Common myeloid progenitor, CD34-positive (primary cell): ENCODE measurements at regions not wholly inside any gene's neighbourhood (a gene's known extent, or its start where the extent isn't known, plus 50 kb on each side); places are given as distances from the start of the nearest gene placed in this dataset.

Experiments
- CTCF ChIA-PET: fragments of 350-600 bp; sonication (Branson Sonifier 250); formaldehyde crosslinking; loops from one replicate; lab custom pipeline; 2021; ENCODE audit warnings: antibody characterized with exemption; lab: Charles Lee
- POLR2A ChIA-PET: fragments of 350-600 bp; sonication (Branson Sonifier 250); formaldehyde crosslinking; loops from one replicate; lab custom pipeline; 2021; ENCODE audit warnings: antibody characterized with exemption; lab: Charles Lee
- DNase-seq, 3 donors: peaks; one replicate each; pipeline versions ENCODE4 v3.0.0 to v3.0.0-alpha.2; 2013
- H3K27ac ChIP-seq, 2 experiments: 1 replicate in 1 of 2; 2 replicates in 1 of 2; pipeline ENCODE4 v1.7.0; 2013; ENCODE audit warnings: inconsistent platforms in 2 of 2, low read length in 2 of 2, mild to moderate bottlenecking in 2 of 2, low read depth in 1 of 2, moderate library complexity in 1 of 2; ENCODE audit not compliant: severe bottlenecking in 2 of 2, insufficient read depth in 1 of 2, poor library complexity in 1 of 2
- H3K27me3 ChIP-seq, 5 experiments: replicated peaks in 2 of 5; 1 replicate in 3 of 5; 2 replicates in 2 of 5; pipeline versions ENCODE4 v1.6.1 to v1.7.0; 2013; ENCODE audit warnings: low read length in 4 of 5, mild to moderate bottlenecking in 2 of 5, moderate library complexity in 2 of 5, inconsistent platforms in 1 of 5; ENCODE audit not compliant: insufficient read depth in 5 of 5, control insufficient read depth in 4 of 5
- H3K36me3 ChIP-seq, 4 experiments: 1 replicate in 2 of 4; 2 replicates in 2 of 4; pipeline versions ENCODE4 v1.6.1 to v1.7.0; 2013; ENCODE audit warnings: low read length in 3 of 4, control low read depth in 1 of 4, mild to moderate bottlenecking in 1 of 4; ENCODE audit not compliant: control insufficient read depth in 4 of 4, insufficient read depth in 4 of 4
- H3K4me1 ChIP-seq, 4 experiments: 1 replicate in 3 of 4; 2 replicates in 1 of 4; pipeline versions ENCODE4 v1.6.1 to v1.7.1; 2013; ENCODE audit warnings: low read length in 3 of 4, mild to moderate bottlenecking in 3 of 4, control low read depth in 1 of 4, inconsistent platforms in 1 of 4, moderate library complexity in 1 of 4; ENCODE audit not compliant: control insufficient read depth in 4 of 4, insufficient read depth in 4 of 4; ENCODE audit errors: control extremely low read depth in 1 of 4
- H3K4me3 ChIP-seq, 7 experiments: 1 replicate in 4 of 7; 2 replicates in 3 of 7; pipeline versions ENCODE4 v1.5.1 to v1.7.0; 2013; ENCODE audit warnings: mild to moderate bottlenecking in 7 of 7, low read length in 6 of 7, moderate library complexity in 6 of 7, inconsistent platforms in 2 of 7, low read depth in 2 of 7, control low read depth in 1 of 7; ENCODE audit not compliant: insufficient read depth in 4 of 7, control insufficient read depth in 1 of 7; ENCODE audit errors: extremely low read depth in 1 of 7
- H3K9me3 ChIP-seq, 5 experiments: 1 replicate in 4 of 5; 2 replicates in 1 of 5; pipeline versions ENCODE4 v1.6.1 to v1.7.1; 2013; ENCODE audit warnings: low read length in 4 of 5, mild to moderate bottlenecking in 2 of 5, inconsistent platforms in 1 of 5, low read depth in 1 of 5, moderate library complexity in 1 of 5; ENCODE audit not compliant: control insufficient read depth in 4 of 5, insufficient read depth in 2 of 5; ENCODE audit errors: control extremely low read depth in 1 of 5
- WGBS: methylation state at CpG from one replicate; pipeline ENCODE4 v1.1.5; 2013; ENCODE audit not compliant: insufficient coverage; 5-methylcytosine and 5-hydroxymethylcytosine counted together

DNA sequence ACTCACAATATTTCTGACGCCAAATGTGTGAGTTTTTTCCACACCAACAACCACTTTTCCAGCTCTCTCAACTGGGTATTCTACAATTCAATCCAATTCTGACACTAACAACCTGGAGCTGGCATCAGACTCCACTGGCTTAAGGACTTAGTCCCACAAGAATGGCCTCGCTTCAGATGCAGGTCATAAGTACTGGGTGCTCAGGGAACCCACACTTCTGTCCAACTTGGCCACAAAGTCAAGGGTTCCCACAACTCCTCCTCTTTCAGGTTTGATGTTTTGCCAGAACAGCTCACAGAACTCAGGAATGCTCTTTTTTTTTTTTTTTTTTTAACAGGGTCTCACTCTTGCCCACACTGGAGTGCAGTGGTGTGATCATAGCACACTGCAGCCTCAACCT lies 56.1 kb upstream of the TMC5 start:
- H3K36me3 ChIP-seq = no peaks in the 10 kb centered on the region
- WGBS = 81% methylated on average over 2 of the region's 2 CpGs
- no peak overlapping the region for H3K4me3 ChIP-seq
- no peaks in the 10 kb centered on the region for H3K4me1 ChIP-seq
- ChIA-PET POLR2A (no interaction called here), CTCF (no interaction called here)
- H3K9me3 ChIP-seq = no peaks in the 10 kb centered on the region
- H3K27me3 ChIP-seq = peaks cover 0 to 3% (median 0%) of the 10 kb centered on the region in 5 experiments
- no peak overlapping the region for H3K27ac ChIP-seq
- no peak for DNase-seq

DNA sequence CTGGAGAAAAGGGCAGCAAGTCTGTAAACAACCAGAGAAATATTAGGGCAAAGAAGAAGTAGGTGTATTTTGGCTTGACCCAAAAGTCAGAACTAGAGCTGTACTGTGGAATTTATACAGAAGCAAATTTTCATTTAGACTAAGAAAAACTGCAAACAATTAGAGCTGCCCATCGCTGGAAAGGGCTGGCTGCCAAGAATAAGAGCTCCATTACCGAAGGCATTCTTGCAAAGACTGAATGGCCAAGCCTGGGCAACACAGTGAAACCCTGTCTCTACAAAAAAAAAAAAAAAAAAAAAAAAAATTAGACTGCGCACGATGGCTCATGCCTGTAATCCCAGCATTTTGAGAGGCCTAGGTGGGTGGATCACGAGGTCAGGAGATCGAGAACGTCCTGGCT lies 53.9 kb upstream of the TMC5 start:
- peaks cover 0 to 8% (median 0%) of the 10 kb centered on the region in 5 experiments for H3K9me3 ChIP-seq
- 100% methylated on average over 2 of the region's 7 CpGs for WGBS
- CTCF ChIA-PET = interaction anchor here (0.6 kb wide), 1 partner anchor 20 kb away, joined by 3 read pairs; no protein-coding TSS in a partner anchor

DNA sequence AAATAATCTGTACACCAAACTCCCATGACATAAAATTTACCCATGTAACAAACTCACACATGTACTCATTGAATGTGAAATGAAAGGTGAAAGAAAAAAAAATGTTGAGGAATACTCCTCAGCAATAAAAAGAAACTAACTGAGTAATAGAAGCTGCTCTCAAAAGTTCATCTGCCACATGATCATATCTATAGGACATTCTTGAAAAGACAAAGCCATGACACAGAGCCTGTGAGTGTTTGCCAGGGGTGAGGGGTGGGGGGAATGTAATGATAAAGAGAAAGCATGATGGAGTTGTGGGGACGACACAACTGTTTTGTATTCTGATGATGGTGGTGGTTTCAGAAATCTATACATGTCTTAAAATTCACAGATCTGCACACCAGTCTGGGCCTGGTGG lies 52.2 kb upstream of the TMC5 start:
- Histone ChIP-seq H3K9me3 (peaks cover 0 to 8% (median 0%) of the 10 kb centered on the region in 5 experiments), H3K27ac (no peak overlapping the region), H3K36me3 (no peaks in the 10 kb centered on the region), H3K4me1 (no peaks in the 10 kb centered on the region), H3K27me3 (peaks cover 0 to 2% (median 0%) of the 10 kb centered on the region in 5 experiments), H3K4me3 (no peak overlapping the region)
- POLR2A ChIA-PET = no interaction called here
- no CpG with 5 or more reads among the region's 1 CpG for WGBS
- DNase-seq = no peak
- CTCF ChIA-PET = no interaction called here

More for the DNA sequence above, 53.9 kb upstream of the TMC5 start:
- Histone ChIP-seq H3K4me3 (no peak overlapping the region), H3K27ac (no peak overlapping the region), H3K27me3 (peaks cover 0 to 2% (median 0%) of the 10 kb centered on the region in 5 experiments), H3K36me3 (no peaks in the 10 kb centered on the region), H3K4me1 (no peaks in the 10 kb centered on the region)
- no peak for DNase-seq
- POLR2A ChIA-PET = no interaction called here

DNA sequence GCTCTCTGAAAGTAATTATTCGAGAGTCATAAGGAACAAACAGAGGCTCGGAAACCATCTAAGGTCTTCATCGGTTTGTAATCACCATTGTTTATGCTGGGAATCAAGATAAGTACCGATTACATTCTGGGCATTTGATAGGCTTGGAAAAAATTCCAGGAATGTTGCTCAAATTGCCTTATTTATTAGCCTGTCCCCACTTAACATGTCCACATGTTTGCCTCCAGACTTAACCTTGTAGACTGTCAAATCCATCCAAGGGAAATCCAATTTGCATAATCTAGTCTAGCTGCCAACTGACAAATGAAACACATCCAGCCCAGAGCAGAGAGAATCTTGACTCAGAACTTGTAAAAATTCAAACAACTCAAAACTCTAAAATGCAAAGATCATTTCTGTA lies 51.3 kb upstream of the TMC5 start:
- peaks cover 0 to 8% (median 0%) of the 10 kb centered on the region in 5 experiments for H3K9me3 ChIP-seq
- DNase-seq = no peak
- no peak overlapping the region for H3K4me3 ChIP-seq
- H3K36me3 ChIP-seq = no peaks in the 10 kb centered on the region
- ChIA-PET CTCF (no interaction called here), POLR2A (no interaction called here)
- H3K27me3 ChIP-seq = peaks cover 0 to 2% (median 0%) of the 10 kb centered on the region in 5 experiments
- no peak overlapping the region for H3K27ac ChIP-seq
- WGBS = 93% methylated on average over 2 of the region's 4 CpGs
- no peaks in the 10 kb centered on the region for H3K4me1 ChIP-seq

DNA sequence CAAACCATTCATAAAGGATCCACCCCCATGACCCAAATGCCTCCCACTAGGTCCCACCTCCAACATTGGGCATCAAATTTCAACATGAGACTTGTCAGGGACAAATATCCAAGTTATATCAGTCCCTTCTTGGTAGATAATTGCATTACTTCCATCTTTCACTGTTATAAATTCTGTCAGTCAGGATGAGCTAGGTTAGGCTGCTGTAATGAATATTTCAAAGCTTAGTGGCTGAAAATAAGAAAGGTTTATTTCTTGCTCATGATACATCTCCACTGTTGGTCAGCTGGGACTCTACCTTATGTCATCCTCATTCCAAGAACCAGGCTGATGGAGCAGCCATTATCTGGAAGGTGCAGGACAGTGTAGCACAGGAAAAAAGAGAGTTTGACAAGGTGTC lies 50.3 kb upstream of the TMC5 start:
- no peak for DNase-seq
- H3K9me3 ChIP-seq = peaks cover 0 to 8% (median 0%) of the 10 kb centered on the region in 5 experiments
- H3K4me3 ChIP-seq = no peak overlapping the region
- CTCF ChIA-PET = interaction anchor here (0.5 kb wide), 1 partner anchor 17 kb away, joined by 3 read pairs; no protein-coding TSS in a partner anchor
- H3K36me3 ChIP-seq = no peaks in the 10 kb centered on the region
- no peaks in the 10 kb centered on the region for H3K4me1 ChIP-seq
- no peak overlapping the region for H3K27ac ChIP-seq
- POLR2A ChIA-PET = no interaction called here
- peaks cover 0 to 2% (median 0%) of the 10 kb centered on the region in 5 experiments for H3K27me3 ChIP-seq
